C4-2B (cell line): ENCODE measurements at regions not wholly inside any gene's neighbourhood (a gene's known extent, or its start where the extent isn't known, plus 50 kb on each side); places are given as distances from the start of the nearest gene placed in this dataset.

Source experiments
- ZFX ChIP-seq: fragments of 450-650 bp; IDR thresholded peaks from 2 replicates; pipeline ENCODE4 v1.6.1; 2017
- TF ChIP-seq, protein P1 (sequence below): fragments of 450-650 bp; conservative IDR thresholded peaks from 2 replicates; pipeline ENCODE4 v1.5.1; 2017; ENCODE audit warnings: mild to moderate bottlenecking

DNA sequence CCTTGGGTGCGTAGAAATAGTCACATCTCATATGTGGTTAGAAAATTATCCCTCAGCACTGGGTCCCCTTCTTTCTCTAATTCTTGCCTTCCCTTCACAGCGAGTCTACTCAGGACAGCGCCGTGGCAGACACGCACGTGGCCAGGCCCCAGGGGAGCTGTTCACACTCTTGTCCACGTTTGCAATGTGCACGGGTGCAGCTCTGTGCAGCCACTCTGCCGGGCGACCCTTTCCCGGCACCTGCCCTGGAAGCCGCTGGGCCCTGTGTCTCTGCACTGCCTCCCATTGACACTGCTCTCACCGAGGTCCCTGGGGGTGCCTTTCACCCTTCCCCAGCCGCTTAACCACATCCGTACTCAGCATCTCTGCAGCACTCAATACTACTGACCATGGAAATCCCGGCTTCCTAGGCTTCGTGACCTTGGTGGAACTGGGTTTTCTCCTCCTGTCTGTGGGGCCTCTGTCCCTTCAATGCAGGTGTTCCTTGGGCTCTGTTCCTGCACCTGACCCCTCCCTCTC, 104.9 kb downstream of the DACT2 start:
- TF ChIP-seq, protein P1, sequence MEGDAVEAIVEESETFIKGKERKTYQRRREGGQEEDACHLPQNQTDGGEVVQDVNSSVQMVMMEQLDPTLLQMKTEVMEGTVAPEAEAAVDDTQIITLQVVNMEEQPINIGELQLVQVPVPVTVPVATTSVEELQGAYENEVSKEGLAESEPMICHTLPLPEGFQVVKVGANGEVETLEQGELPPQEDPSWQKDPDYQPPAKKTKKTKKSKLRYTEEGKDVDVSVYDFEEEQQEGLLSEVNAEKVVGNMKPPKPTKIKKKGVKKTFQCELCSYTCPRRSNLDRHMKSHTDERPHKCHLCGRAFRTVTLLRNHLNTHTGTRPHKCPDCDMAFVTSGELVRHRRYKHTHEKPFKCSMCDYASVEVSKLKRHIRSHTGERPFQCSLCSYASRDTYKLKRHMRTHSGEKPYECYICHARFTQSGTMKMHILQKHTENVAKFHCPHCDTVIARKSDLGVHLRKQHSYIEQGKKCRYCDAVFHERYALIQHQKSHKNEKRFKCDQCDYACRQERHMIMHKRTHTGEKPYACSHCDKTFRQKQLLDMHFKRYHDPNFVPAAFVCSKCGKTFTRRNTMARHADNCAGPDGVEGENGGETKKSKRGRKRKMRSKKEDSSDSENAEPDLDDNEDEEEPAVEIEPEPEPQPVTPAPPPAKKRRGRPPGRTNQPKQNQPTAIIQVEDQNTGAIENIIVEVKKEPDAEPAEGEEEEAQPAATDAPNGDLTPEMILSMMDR = no peak
- no peak for TF ChIP-seq ZFX
